ENCODE measurements at regions not wholly inside any gene's neighbourhood (a gene's known extent, or its start where the extent isn't known, plus 50 kb on each side); places are given as distances from the start of the nearest gene placed in this dataset.
"Not testable (repeated sequence)": the region's sequence is repeated elsewhere in the genome, so short reads cannot be mapped to it uniquely, and the experiment has no call there.

- H3K36me3 ChIP-seq (ENCODE audit: insufficient read depth, low read length) = no peaks in the 10 kb centered on the region
- no peaks in the 10 kb centered on the region for H3K9me3 ChIP-seq (ENCODE audit: control insufficient read depth, insufficient read depth, low read length)
- H3K9ac ChIP-seq (ENCODE audit: low read depth, low read length) = no peak overlapping the region
- H3K4me1 ChIP-seq (ENCODE audit: insufficient read depth, low read length) = no peaks in the 10 kb centered on the region; the same call in 1 of the 2 replicates
Observed at GRCh38 chr14:30034152-30034551, 106.5 kb upstream of the PRKD1 start.

- H3K9ac ChIP-seq (ENCODE audit: low read depth, low read length) = no peak overlapping the region
- H3K9me3 ChIP-seq (ENCODE audit: control insufficient read depth, insufficient read depth, low read length) = no peaks in the 10 kb centered on the region
- no peaks in the 10 kb centered on the region; the same call in 1 of the 2 replicates for H3K4me1 ChIP-seq (ENCODE audit: insufficient read depth, low read length)
- H3K36me3 ChIP-seq (ENCODE audit: insufficient read depth, low read length) = no peaks in the 10 kb centered on the region
Observed at GRCh38 chr14:30035361-30035760, 107.7 kb upstream of the PRKD1 start.

GRCh38 chr14:30045720-30046119 is 118.1 kb upstream of the PRKD1 start:
- no peaks in the 10 kb centered on the region for H3K36me3 ChIP-seq (ENCODE audit: insufficient read depth, low read length)
- H3K4me1 ChIP-seq (ENCODE audit: insufficient read depth, low read length) = no peaks in the 10 kb centered on the region
- H3K9ac ChIP-seq (ENCODE audit: low read depth, low read length) = no peak overlapping the region
- no peaks in the 10 kb centered on the region for H3K9me3 ChIP-seq (ENCODE audit: control insufficient read depth, insufficient read depth, low read length)

- no peak overlapping the region for H3K9ac ChIP-seq (ENCODE audit: low read depth, low read length)
- H3K4me1 ChIP-seq (ENCODE audit: insufficient read depth, low read length) = no peaks in the 10 kb centered on the region
- H3K36me3 ChIP-seq (ENCODE audit: insufficient read depth, low read length) = no peaks in the 10 kb centered on the region
- H3K9me3 ChIP-seq (ENCODE audit: control insufficient read depth, insufficient read depth, low read length) = no peaks in the 10 kb centered on the region
Observed at GRCh38 chr14:30053103-30053502, 125.5 kb upstream of the PRKD1 start.

DNA sequence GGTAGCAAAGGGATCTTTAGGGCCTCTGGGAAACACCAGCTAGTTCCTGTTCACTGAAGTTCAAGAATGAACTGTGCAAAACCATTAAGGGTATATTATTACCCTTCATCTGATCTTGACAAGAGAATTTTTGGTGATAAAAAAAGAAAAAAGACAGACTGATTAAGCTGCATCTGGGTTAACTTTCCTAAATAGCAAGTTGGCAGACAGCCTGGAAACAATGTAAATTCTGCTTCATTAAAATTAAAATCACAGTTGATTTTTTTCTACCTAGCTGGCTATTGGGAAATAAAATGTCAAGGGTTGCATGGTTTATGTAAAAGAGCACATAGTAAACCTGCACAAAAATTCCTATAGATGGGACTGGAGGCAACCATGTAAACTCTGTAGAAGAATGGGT is 126.6 kb upstream of the PRKD1 start:
- Histone ChIP-seq H3K36me3 (ENCODE audit: insufficient read depth, low read length) (no peaks in the 10 kb centered on the region), H3K9me3 (ENCODE audit: control insufficient read depth, insufficient read depth, low read length) (no peaks in the 10 kb centered on the region)

GRCh38 chr14:30058401-30058800 is 130.8 kb upstream of the PRKD1 start:
- Histone ChIP-seq H3K9me3 (ENCODE audit: control insufficient read depth, insufficient read depth, low read length) (no peaks in the 10 kb centered on the region), H3K4me1 (ENCODE audit: insufficient read depth, low read length) (no peaks in the 10 kb centered on the region), H3K9ac (ENCODE audit: low read depth, low read length) (no peak overlapping the region), H3K36me3 (ENCODE audit: insufficient read depth, low read length) (no peaks in the 10 kb centered on the region)

More for the DNA sequence above, 126.6 kb upstream of the PRKD1 start:
- Histone ChIP-seq H3K9ac (ENCODE audit: low read depth, low read length) (no peak overlapping the region), H3K4me1 (ENCODE audit: insufficient read depth, low read length) (no peaks in the 10 kb centered on the region)

DNA sequence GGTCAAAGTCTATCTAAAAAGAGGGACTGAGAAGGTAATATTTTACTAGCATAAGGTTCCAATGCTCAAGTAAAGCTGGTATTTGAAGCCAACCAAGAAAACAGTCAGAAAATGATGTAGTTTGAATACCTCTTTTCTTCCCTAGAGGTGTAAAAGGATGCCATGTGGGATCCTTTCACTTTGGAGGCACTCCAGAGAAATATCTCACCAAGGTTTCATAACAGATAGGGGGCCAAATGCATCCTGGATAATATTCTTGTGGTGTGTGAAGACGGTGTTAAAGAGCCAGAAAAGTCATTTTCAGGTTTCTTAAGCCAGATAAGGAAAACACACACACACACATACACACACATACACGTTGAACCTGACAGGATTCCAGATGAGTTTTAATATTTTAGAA is 136.1 kb upstream of the PRKD1 start:
- Histone ChIP-seq H3K36me3 (ENCODE audit: insufficient read depth, low read length) (no peaks in the 10 kb centered on the region), H3K9ac (ENCODE audit: low read depth, low read length) (no peak overlapping the region), H3K4me1 (ENCODE audit: insufficient read depth, low read length) (no peaks in the 10 kb centered on the region), H3K9me3 (ENCODE audit: control insufficient read depth, insufficient read depth, low read length) (no peaks in the 10 kb centered on the region)

- H3K36me3 ChIP-seq (ENCODE audit: insufficient read depth, low read length) = no peaks in the 10 kb centered on the region
- no peak overlapping the region for H3K9ac ChIP-seq (ENCODE audit: low read depth, low read length)
- no peaks in the 10 kb centered on the region for H3K4me1 ChIP-seq (ENCODE audit: insufficient read depth, low read length)
- no peaks in the 10 kb centered on the region for H3K9me3 ChIP-seq (ENCODE audit: control insufficient read depth, insufficient read depth, low read length)
Observed at GRCh38 chr14:30064454-30064853, 136.8 kb upstream of the PRKD1 start.

DNA sequence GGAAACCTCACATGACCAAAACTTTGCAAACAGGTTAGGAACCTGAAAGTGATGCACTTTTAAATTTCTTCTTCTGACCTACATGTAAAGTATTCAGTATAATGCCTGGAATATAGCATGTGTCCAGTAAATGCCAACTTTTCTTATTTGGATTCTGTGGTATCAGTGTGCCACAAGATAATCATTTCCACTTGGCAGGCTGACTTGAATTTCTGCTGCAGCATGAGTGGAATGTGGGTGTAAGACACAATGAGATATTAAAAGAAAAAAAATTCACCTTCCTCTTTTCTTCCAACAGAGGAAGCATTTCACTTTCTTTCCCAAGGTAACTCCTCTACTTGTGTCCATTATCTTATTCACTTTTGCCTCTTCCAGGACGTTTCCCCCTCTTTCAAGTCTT is 141.9 kb upstream of the PRKD1 start:
- Histone ChIP-seq H3K4me1 (ENCODE audit: insufficient read depth, low read length) (no peaks in the 10 kb centered on the region), H3K9ac (ENCODE audit: low read depth, low read length) (no peak overlapping the region), H3K36me3 (ENCODE audit: insufficient read depth, low read length) (no peaks in the 10 kb centered on the region), H3K9me3 (ENCODE audit: control insufficient read depth, insufficient read depth, low read length) (no peaks in the 10 kb centered on the region)

DNA sequence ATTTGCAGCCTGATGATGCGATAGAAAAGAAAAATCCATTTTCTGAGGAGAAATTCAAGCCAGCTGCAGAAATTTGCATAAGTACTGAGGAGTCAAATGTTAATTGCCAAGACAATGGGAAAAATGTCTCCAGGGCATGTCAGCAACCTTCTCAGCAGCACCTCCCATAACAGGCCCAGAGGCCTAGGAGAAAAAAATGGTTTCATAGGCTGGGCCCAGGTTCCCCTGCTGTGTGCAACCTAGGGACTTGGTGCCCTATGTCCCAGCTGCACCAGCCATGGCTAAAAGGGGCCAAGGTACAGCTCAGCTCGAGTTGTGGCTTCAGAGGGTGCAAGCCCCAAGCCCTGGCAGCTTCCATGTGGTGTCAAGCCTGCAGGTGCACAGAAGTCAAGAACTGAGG is 144.8 kb upstream of the PRKD1 start:
- H3K36me3 ChIP-seq (ENCODE audit: insufficient read depth, low read length); H3K9ac ChIP-seq (ENCODE audit: low read depth, low read length); H3K9me3 ChIP-seq (ENCODE audit: control insufficient read depth, insufficient read depth, low read length); H3K4me1 ChIP-seq (ENCODE audit: insufficient read depth, low read length): not testable (repeated sequence)

DNA sequence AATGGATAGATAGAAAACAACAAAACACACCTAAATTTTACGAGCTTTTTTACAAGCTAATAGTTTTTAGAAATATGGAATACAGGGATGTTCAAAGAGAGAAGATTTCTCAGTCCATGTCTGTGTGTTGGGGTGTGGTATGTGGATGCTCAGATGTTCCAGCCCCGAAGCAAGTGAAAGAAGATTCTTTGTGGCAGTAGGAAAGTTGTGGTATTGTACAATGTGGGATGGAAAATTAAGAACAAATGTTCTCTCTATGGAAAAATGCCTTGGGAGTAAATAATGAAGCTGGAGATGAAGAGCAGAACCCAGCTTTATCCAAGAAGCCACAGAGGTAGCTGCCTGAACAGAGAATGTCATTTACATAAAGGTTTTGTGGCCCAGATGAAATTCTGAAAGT is 150.3 kb upstream of the PRKD1 start:
- no peaks in the 10 kb centered on the region for H3K4me1 ChIP-seq (ENCODE audit: insufficient read depth, low read length)
- no peaks in the 10 kb centered on the region for H3K36me3 ChIP-seq (ENCODE audit: insufficient read depth, low read length)
- no peaks in the 10 kb centered on the region for H3K9me3 ChIP-seq (ENCODE audit: control insufficient read depth, insufficient read depth, low read length)
- H3K9ac ChIP-seq (ENCODE audit: low read depth, low read length) = no peak overlapping the region

GRCh38 chr14:30078811-30079402 is 151.3 kb upstream of the PRKD1 start:
- H3K9me3 ChIP-seq (ENCODE audit: control insufficient read depth, insufficient read depth, low read length) = no peaks in the 10 kb centered on the region
- H3K9ac ChIP-seq (ENCODE audit: low read depth, low read length) = no peak overlapping the region
- H3K36me3 ChIP-seq (ENCODE audit: insufficient read depth, low read length) = no peaks in the 10 kb centered on the region
- H3K4me1 ChIP-seq (ENCODE audit: insufficient read depth, low read length) = no peaks in the 10 kb centered on the region

- H3K9ac ChIP-seq (ENCODE audit: low read depth, low read length) = no peak overlapping the region
- H3K9me3 ChIP-seq (ENCODE audit: control insufficient read depth, insufficient read depth, low read length) = no peaks in the 10 kb centered on the region
- H3K36me3 ChIP-seq (ENCODE audit: insufficient read depth, low read length) = no peaks in the 10 kb centered on the region
- H3K4me1 ChIP-seq (ENCODE audit: insufficient read depth, low read length) = no peaks in the 10 kb centered on the region
Observed at GRCh38 chr14:30082486-30082885, 154.8 kb upstream of the PRKD1 start.

DNA sequence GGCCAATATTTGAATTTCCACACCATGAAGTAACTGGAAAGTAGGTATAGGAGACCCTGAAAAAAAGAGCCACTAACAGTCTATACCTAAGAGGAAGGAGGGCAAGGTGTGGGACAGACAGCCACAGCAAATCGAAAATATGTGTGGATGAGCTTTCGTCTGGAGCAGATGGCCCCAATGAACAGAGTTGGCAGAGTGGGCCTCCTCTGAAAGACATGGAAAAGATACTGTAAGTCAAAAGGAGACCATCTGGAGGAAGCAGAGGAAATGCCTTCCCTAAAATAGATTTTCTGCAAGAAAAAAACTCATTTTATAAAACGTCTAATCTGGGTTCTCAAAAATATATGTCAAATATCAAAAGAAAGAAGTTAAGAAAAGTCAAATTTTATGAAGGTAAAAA is 157.2 kb upstream of the PRKD1 start:
- Histone ChIP-seq H3K36me3 (ENCODE audit: insufficient read depth, low read length) (no peaks in the 10 kb centered on the region), H3K9ac (ENCODE audit: low read depth, low read length) (no peak overlapping the region), H3K4me1 (ENCODE audit: insufficient read depth, low read length) (no peaks in the 10 kb centered on the region), H3K9me3 (ENCODE audit: control insufficient read depth, insufficient read depth, low read length) (no peaks in the 10 kb centered on the region)

- no peak overlapping the region for H3K9ac ChIP-seq (ENCODE audit: low read depth, low read length)
- H3K4me1 ChIP-seq (ENCODE audit: insufficient read depth, low read length) = no peaks in the 10 kb centered on the region
- peaks cover 6% of the 10 kb centered on the region; the same call in 1 of the 2 replicates for H3K9me3 ChIP-seq (ENCODE audit: control insufficient read depth, insufficient read depth, low read length)
- no peaks in the 10 kb centered on the region for H3K36me3 ChIP-seq (ENCODE audit: insufficient read depth, low read length)
Observed at GRCh38 chr14:30085943-30086342, 158.3 kb upstream of the PRKD1 start.

DNA sequence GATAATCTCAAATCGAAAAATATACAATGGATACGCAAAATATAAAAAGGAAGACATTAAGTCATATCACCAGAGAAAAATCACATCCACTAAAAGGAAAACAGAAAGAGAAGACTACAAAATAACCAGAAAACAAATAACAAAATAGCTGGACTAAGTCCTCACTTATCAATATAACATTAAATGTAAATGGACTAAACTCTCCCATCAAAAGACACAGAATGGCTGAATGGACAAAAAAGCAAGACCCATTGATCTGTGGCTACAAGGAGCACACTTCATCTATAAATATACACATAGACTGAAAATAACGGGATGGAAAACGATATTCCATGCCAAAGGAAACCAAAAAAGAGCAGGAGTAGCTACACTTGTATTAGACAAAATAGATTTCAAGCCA is 161.0 kb upstream of the PRKD1 start:
- Histone ChIP-seq H3K9ac (ENCODE audit: low read depth, low read length) (no peak overlapping the region), H3K4me1 (ENCODE audit: insufficient read depth, low read length) (no peaks in the 10 kb centered on the region), H3K9me3 (ENCODE audit: control insufficient read depth, insufficient read depth, low read length) (peaks cover 6% of the 10 kb centered on the region; the same call in 1 of the 2 replicates), H3K36me3 (ENCODE audit: insufficient read depth, low read length) (no peaks in the 10 kb centered on the region)
